ENCODE measurements at regions not wholly inside any gene's neighbourhood (a gene's known extent, or its start where the extent isn't known, plus 50 kb on each side); places are given as distances from the start of the nearest gene placed in this dataset.
A peak's percentile ranks its signal among the peaks of the same experiment; 100 is the strongest.

- H3K4me1 ChIP-seq (ENCODE audit: low read depth) = no peaks in the 10 kb centered on the region
- H3K36me3 ChIP-seq (ENCODE audit: low read depth) = no peaks in the 10 kb centered on the region
- no peak for ATAC-seq
- intact Hi-C loops (cut with DNase I, micrococcal nuclease) = no loop called here
- H3K9me3 ChIP-seq = no peaks in the 10 kb centered on the region
- no peak for DNase-seq
- TF ChIP-seq CTCF (IDR thresholded peaks at IDR 0.05) = no peak
- no peak overlapping the region for H3K4me3 ChIP-seq
Observed at GRCh38 chr5:124873713-124874112, 127.3 kb upstream of the ZNF608 start.

- ATAC-seq (peak; percentile 44), DNase-seq (no peak)
- Histone ChIP-seq H3K4me3 (no peak overlapping the region), H3K9me3 (no peaks in the 10 kb centered on the region), H3K4me1 (ENCODE audit: low read depth) (peaks cover 2% of the 10 kb centered on the region), H3K36me3 (ENCODE audit: low read depth) (no peaks in the 10 kb centered on the region)
- intact Hi-C loops (cut with DNase I, micrococcal nuclease) = no loop called here
- no peak for TF ChIP-seq CTCF (IDR thresholded peaks at IDR 0.05)
Observed at GRCh38 chr5:124876566-124876965, 130.1 kb upstream of the ZNF608 start.

- Histone ChIP-seq H3K36me3 (ENCODE audit: low read depth) (no peaks in the 10 kb centered on the region), H3K9me3 (no peaks in the 10 kb centered on the region), H3K4me3 (no peak overlapping the region), H3K4me1 (ENCODE audit: low read depth) (peaks cover 4% of the 10 kb centered on the region)
- no peak for TF ChIP-seq CTCF (IDR thresholded peaks at IDR 0.05)
- DNase-seq (no peak), ATAC-seq (no peak)
- intact Hi-C loops (cut with DNase I, micrococcal nuclease) = no loop called here
Observed at GRCh38 chr5:124876983-124877382, 130.5 kb upstream of the ZNF608 start.

- TF ChIP-seq CTCF (IDR thresholded peaks at IDR 0.05) = no peak
- Histone ChIP-seq H3K4me3 (no peak overlapping the region), H3K36me3 (ENCODE audit: low read depth) (no peaks in the 10 kb centered on the region), H3K4me1 (ENCODE audit: low read depth) (peaks cover 4% of the 10 kb centered on the region), H3K9me3 (no peaks in the 10 kb centered on the region)
- ATAC-seq (no peak), DNase-seq (no peak)
- intact Hi-C loops (cut with DNase I, micrococcal nuclease) = no loop called here
Observed at GRCh38 chr5:124877501-124878146, 131.2 kb upstream of the ZNF608 start.

- TF ChIP-seq CTCF (IDR thresholded peaks at IDR 0.05) = no peak
- H3K4me1 ChIP-seq (ENCODE audit: low read depth) = peaks cover 4% of the 10 kb centered on the region
- H3K4me3 ChIP-seq = no peak overlapping the region
- ATAC-seq = no peak
- no peaks in the 10 kb centered on the region for H3K9me3 ChIP-seq
- no peak for DNase-seq
- H3K36me3 ChIP-seq (ENCODE audit: low read depth) = no peaks in the 10 kb centered on the region
- intact Hi-C loops (cut with DNase I, micrococcal nuclease) = no loop called here
Observed at GRCh38 chr5:124878583-124879342, 132.3 kb upstream of the ZNF608 start.

All from mucosa of descending colon (tissue), 3 donors.